Ovary (tissue), 3 donors: ENCODE measurements at regions not wholly inside any gene's neighbourhood (a gene's known extent, or its start where the extent isn't known, plus 50 kb on each side); places are given as distances from the start of the nearest gene placed in this dataset.
"Not testable (repeated sequence)": the region's sequence is repeated elsewhere in the genome, so short reads cannot be mapped to it uniquely, and the experiment has no call there.

Source experiments
- CTCF ChIP-seq, 3 donors: fragments of 450-650 bp in 2 of 3; fragments of 200-600 bp in 1 of 3; IDR thresholded peaks; one replicate each; pipeline versions ENCODE4 v1.5.1 to v1.8.0; 2016 to 2022; ENCODE audit warnings: antibody characterized with exemption in 3 of 3, mild to moderate bottlenecking in 1 of 3
- EP300 ChIP-seq: sonication (generic); formaldehyde crosslinking; IDR thresholded peaks from one replicate; pipeline ENCODE4 v1.6.1; 2017; ENCODE audit warnings: antibody characterized with exemption
- POLR2A ChIP-seq: fragments of 450-650 bp; IDR thresholded peaks from one replicate; pipeline ENCODE4 v1.6.1; 2017; ENCODE audit warnings: antibody characterized with exemption, mild to moderate bottlenecking, moderate library complexity
- donor health status: DM: no; HTN: no; CAD: no.

GRCh38 chr20:11513241-11513745, 404.4 kb upstream of the BTBD3 start:
- TF ChIP-seq CTCF (IDR thresholded peaks at IDR 0.05); POLR2A; EP300: not testable (repeated sequence)
